Neuronal stem cell (in vitro differentiated cells): ENCODE measurements at regions not wholly inside any gene's neighbourhood (a gene's known extent, or its start where the extent isn't known, plus 50 kb on each side); places are given as distances from the start of the nearest gene placed in this dataset.

Experiments used
- DNase-seq: peaks from one replicate; pipeline ENCODE4 v3.0.0-alpha.2; 2013; ENCODE audit warnings: low spot score
- H2AFZ ChIP-seq: one replicate; pipeline ENCODE4 v1.6.1; 2013; ENCODE audit warnings: mild to moderate bottlenecking, low read length, inconsistent platforms
- H2AK5ac ChIP-seq: 2 replicates; pipeline ENCODE4 v1.6.1; 2013; ENCODE audit warnings: low read depth, mild to moderate bottlenecking, inconsistent platforms, low read length, moderate library complexity, mixed read lengths
- H2BK120ac ChIP-seq: 2 replicates; pipeline ENCODE4 v1.6.1; 2013; ENCODE audit warnings: low read depth, mild to moderate bottlenecking, inconsistent platforms, low read length, moderate library complexity, mixed read lengths
- H2BK12ac ChIP-seq: one replicate; pipeline ENCODE4 v1.6.1; 2013; ENCODE audit warnings: low read length, inconsistent platforms
- H2BK15ac ChIP-seq: 2 replicates; pipeline ENCODE4 v1.6.1; 2013; ENCODE audit warnings: mild to moderate bottlenecking, low read length, inconsistent platforms, mixed read lengths
- H2BK5ac ChIP-seq: one replicate; pipeline ENCODE4 v1.6.1; 2013; ENCODE audit warnings: inconsistent platforms, mild to moderate bottlenecking, low read length, moderate library complexity
- H3K14ac ChIP-seq: one replicate; pipeline ENCODE4 v1.6.1; 2013; ENCODE audit warnings: low read length, inconsistent platforms
- H3K18ac ChIP-seq: 2 replicates; pipeline ENCODE4 v1.6.1; 2013; ENCODE audit warnings: low read length, inconsistent platforms
- H3K23ac ChIP-seq: 2 replicates; pipeline ENCODE4 v1.6.1; 2013; ENCODE audit warnings: low read depth, mild to moderate bottlenecking, mixed read lengths, low read length, inconsistent platforms; ENCODE audit not compliant: poor library complexity
- H3K27ac ChIP-seq: replicated peaks from 3 replicates; pipeline ENCODE4 v1.5.1; 2013; ENCODE audit warnings: low read length, inconsistent platforms
- H3K27me3 ChIP-seq, 3 experiments: 2 replicates each; pipeline ENCODE4 v1.6.1; 2013; ENCODE audit warnings: low read length in 3 of 3, mild to moderate bottlenecking in 2 of 3, inconsistent platforms in 1 of 3, low read depth in 1 of 3, mixed read lengths in 1 of 3, moderate library complexity in 1 of 3; ENCODE audit not compliant: control insufficient read depth in 3 of 3, insufficient read depth in 3 of 3
- H3K36me3 ChIP-seq, 2 donors: replicated peaks in 1 of 2; 2 replicates each; pipeline ENCODE4 v1.6.1; 2013; ENCODE audit warnings: low read length in 2 of 2; ENCODE audit not compliant: control insufficient read depth in 2 of 2, insufficient read depth in 2 of 2
- H3K4ac ChIP-seq: 2 replicates; pipeline ENCODE4 v1.6.1; 2013; ENCODE audit warnings: inconsistent platforms, mild to moderate bottlenecking, low read length, moderate library complexity
- H3K4me1 ChIP-seq, 2 donors: 1 replicate in 1 of 2; 2 replicates in 1 of 2; pipeline ENCODE4 v1.6.1; 2013; ENCODE audit warnings: low read length in 2 of 2, low read depth in 1 of 2; ENCODE audit not compliant: control insufficient read depth in 2 of 2, insufficient read depth in 1 of 2
- H3K4me2 ChIP-seq: one replicate; pipeline ENCODE4 v1.6.1; 2013; ENCODE audit warnings: mild to moderate bottlenecking, low read length, inconsistent platforms; ENCODE audit not compliant: insufficient read depth, poor library complexity, severe bottlenecking
- H3K4me3 ChIP-seq, 2 donors: 2 replicates each; pipeline ENCODE4 v1.5.1; 2013; ENCODE audit warnings: low read length in 2 of 2, mild to moderate bottlenecking in 2 of 2, inconsistent platforms in 1 of 2, moderate library complexity in 1 of 2
- H3K79me1 ChIP-seq: one replicate; pipeline ENCODE4 v1.6.1; 2013; ENCODE audit warnings: low read depth, mild to moderate bottlenecking, inconsistent platforms, low read length, moderate library complexity
- H3K9ac ChIP-seq: one replicate; pipeline ENCODE4 v1.6.1; 2013; ENCODE audit warnings: mild to moderate bottlenecking, low read depth, low read length, inconsistent platforms; ENCODE audit not compliant: poor library complexity
- H3K9me3 ChIP-seq, 2 donors: replicated peaks in 1 of 2; 2 replicates each; pipeline versions ENCODE3 to v1.6.1; 2013; ENCODE audit warnings: low read length in 2 of 2, mild to moderate bottlenecking in 2 of 2, inconsistent platforms in 1 of 2, low read depth in 1 of 2, mixed read lengths in 1 of 2, moderate library complexity in 1 of 2; ENCODE audit not compliant: control insufficient read depth in 2 of 2, insufficient read depth in 1 of 2
- H4K8ac ChIP-seq: one replicate; pipeline ENCODE4 v1.6.1; 2013; ENCODE audit warnings: low read depth, mild to moderate bottlenecking, inconsistent platforms, low read length, moderate library complexity
- H4K91ac ChIP-seq: one replicate; pipeline ENCODE4 v1.6.1; 2013; ENCODE audit warnings: low read length, low read depth, mild to moderate bottlenecking, inconsistent platforms; ENCODE audit not compliant: poor library complexity
- WGBS, 2 donors: extraction: QIAGEN DNeasy Blood & Tissue Kit; methylation state at CpG; one replicate each; pipeline ENCODE4 v1.1.7; 2013; ENCODE audit warnings: missing lambda C conversion rate in 2 of 2, mixed read lengths in 1 of 2; ENCODE audit not compliant: insufficient read length in 2 of 2, insufficient replicate concordance in 1 of 2; ENCODE audit errors: extremely low coverage in 2 of 2; 5-methylcytosine and 5-hydroxymethylcytosine counted together

DNA sequence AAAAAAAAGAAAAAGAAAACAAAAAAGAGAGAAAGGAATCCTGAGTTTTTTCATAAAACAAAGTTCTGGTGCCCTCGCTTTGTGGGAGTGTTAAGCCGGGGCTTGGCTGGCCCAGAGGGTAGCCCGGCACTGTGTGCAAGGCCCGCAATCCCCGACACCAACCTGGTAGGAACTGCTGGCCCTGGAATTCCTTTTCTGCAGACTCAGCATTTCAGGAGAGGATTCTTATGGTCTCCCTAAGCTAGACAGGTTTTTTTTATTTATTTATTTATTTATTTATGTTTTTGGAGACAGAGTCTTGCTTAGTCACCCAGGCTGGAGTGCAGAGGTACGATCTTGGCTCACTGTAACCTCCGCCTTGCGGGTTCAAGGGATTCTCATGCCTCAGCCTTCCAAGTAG is 238.8 kb downstream of the PDCD6IP start:
- Histone ChIP-seq H3K27ac (no peak overlapping the region), H4K8ac (no peak overlapping the region), H3K9ac (no peak overlapping the region), H2AFZ (no peak overlapping the region), H3K4me3 (no peak overlapping the region), H3K14ac (no peak overlapping the region), H3K36me3 (no peaks in the 10 kb centered on the region), H2BK15ac (no peak overlapping the region), H3K4me1 (peaks cover 0 to 1% of the 10 kb centered on the region in 2 donors), H4K91ac (no peak overlapping the region), H3K18ac (no peak overlapping the region), H3K23ac (no peak overlapping the region), H3K79me1 (no peaks in the 10 kb centered on the region), H2BK5ac (no peak overlapping the region), H2BK12ac (no peak overlapping the region), H2BK120ac (no peak overlapping the region), H3K9me3 (peaks cover 0 to 1% of the 10 kb centered on the region in 2 donors), H3K27me3 (no peaks in the 10 kb centered on the region), H3K4ac (no peak overlapping the region), H3K4me2 (no peak overlapping the region), H2AK5ac (no peak overlapping the region)
- WGBS, 2 donors: no CpG with 5 or more reads among the region's 8 CpGs
- no peak for DNase-seq

DNA sequence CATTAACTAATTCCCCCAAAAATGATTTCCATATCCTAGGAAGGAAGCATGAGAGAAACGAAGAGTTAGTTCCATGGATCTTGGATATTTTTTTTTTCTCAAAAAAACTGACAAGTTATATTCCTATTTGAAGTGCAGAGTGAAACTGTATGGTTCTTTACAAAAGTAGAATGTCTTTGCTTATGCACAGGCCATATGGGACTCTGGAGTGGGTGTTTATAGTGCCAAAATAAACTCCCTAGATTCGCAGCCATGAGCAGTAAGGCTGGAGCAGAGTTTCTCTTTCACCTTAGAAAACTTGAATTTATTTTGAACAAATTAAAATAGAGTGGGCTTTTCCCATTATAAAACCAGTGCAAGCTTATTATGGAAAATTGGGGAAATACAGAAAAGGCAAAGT is 239.7 kb downstream of the PDCD6IP start:
- H2AK5ac ChIP-seq: no peak overlapping the region
- H3K4me1 ChIP-seq: peaks cover 0 to 1% of the 10 kb centered on the region in 2 donors
- H2BK12ac ChIP-seq: no peak overlapping the region
- no peak overlapping the region for H3K14ac ChIP-seq
- no peak overlapping the region for H2AFZ ChIP-seq
- DNase-seq: no peak
- peaks cover 0 to 1% of the 10 kb centered on the region in 2 donors for H3K9me3 ChIP-seq
- H2BK5ac ChIP-seq: no peak overlapping the region
- no peak overlapping the region for H2BK120ac ChIP-seq
- H3K79me1 ChIP-seq: no peaks in the 10 kb centered on the region
- H4K8ac ChIP-seq: no peak overlapping the region
- no peaks in the 10 kb centered on the region for H3K27me3 ChIP-seq
- H3K27ac ChIP-seq: no peak overlapping the region
- H3K4me3 ChIP-seq: no peak overlapping the region
- H3K23ac ChIP-seq: no peak overlapping the region
- H3K36me3 ChIP-seq: no peaks in the 10 kb centered on the region
- H4K91ac ChIP-seq: no peak overlapping the region
- no peak overlapping the region for H3K9ac ChIP-seq
- no peak overlapping the region for H2BK15ac ChIP-seq
- H3K4ac ChIP-seq: no peak overlapping the region
- H3K18ac ChIP-seq: no peak overlapping the region
- H3K4me2 ChIP-seq: no peak overlapping the region
- no CpG with 5 or more reads among the region's 2 CpGs for WGBS, 2 donors

DNA sequence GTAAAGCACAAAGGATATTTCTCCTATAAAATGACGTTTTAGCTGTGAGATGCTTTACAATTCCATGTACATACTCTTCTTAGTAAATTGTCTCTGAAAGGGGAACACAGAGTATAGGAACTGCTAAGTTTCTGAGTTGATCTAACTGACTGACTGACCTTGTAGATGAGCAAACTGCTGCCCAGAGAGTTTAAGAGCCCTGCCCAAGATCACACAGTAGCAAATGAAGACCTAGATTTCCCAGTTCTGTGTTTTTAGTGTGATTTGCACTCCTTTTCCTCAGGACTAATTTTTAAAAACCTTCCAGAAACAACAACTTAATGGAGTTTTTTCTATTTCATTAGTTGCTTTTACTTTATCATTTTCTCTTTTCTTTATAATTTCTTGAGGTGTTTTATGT is 247.7 kb downstream of the PDCD6IP start:
- H2AK5ac ChIP-seq: no peak overlapping the region
- no peak overlapping the region for H3K4ac ChIP-seq
- no peaks in the 10 kb centered on the region for H3K9me3 ChIP-seq
- H2BK120ac ChIP-seq: no peak overlapping the region
- H2BK5ac ChIP-seq: no peak overlapping the region
- no peak overlapping the region for H3K4me3 ChIP-seq
- H3K4me2 ChIP-seq: no peak overlapping the region
- no peak for DNase-seq
- no peak overlapping the region for H2BK15ac ChIP-seq
- H3K79me1 ChIP-seq: no peaks in the 10 kb centered on the region
- WGBS, 2 donors: no CpG with 5 or more reads among the region's 1 CpG
- H3K18ac ChIP-seq: no peak overlapping the region
- no peak overlapping the region for H2BK12ac ChIP-seq
- no peak overlapping the region for H3K14ac ChIP-seq
- no peak overlapping the region for H3K27ac ChIP-seq
- H2AFZ ChIP-seq: no peak overlapping the region
- H3K9ac ChIP-seq: no peak overlapping the region
- H3K36me3 ChIP-seq: no peaks in the 10 kb centered on the region
- no peaks in the 10 kb centered on the region for H3K4me1 ChIP-seq
- no peaks in the 10 kb centered on the region for H3K27me3 ChIP-seq
- H4K91ac ChIP-seq: no peak overlapping the region
- H3K23ac ChIP-seq: no peak overlapping the region
- no peak overlapping the region for H4K8ac ChIP-seq

DNA sequence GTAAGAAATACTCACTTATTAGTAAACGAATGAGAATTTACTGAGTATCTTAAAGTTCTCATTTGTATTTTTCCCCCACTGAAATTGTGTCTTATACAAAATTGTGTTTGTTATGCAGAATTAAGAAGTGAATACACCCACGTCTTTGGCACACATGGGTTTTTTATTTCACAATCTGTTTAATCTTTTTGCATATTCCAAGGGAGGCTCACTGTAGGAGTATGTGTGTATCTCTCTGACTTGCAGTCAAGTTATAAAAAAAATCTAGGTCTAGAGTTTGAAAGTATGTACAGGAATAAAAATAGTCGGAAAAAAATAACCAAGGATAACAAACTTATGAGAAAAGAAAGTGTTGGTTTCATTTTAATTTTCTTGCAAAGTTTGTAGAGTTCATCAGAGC is 255.2 kb downstream of the PDCD6IP start:
- Histone ChIP-seq H3K36me3 (no peaks in the 10 kb centered on the region), H2BK5ac (no peak overlapping the region), H3K9ac (no peak overlapping the region), H3K4ac (no peak overlapping the region), H4K8ac (no peak overlapping the region), H3K4me3 (no peak overlapping the region), H2BK12ac (no peak overlapping the region), H2BK15ac (no peak overlapping the region), H2AFZ (no peak overlapping the region), H3K14ac (no peak overlapping the region), H3K9me3 (no peaks in the 10 kb centered on the region), H2AK5ac (no peak overlapping the region), H3K23ac (no peak overlapping the region), H3K27ac (no peak overlapping the region), H3K4me1 (no peaks in the 10 kb centered on the region), H3K79me1 (no peaks in the 10 kb centered on the region), H3K18ac (no peak overlapping the region), H4K91ac (no peak overlapping the region), H3K4me2 (no peak overlapping the region), H3K27me3 (no peaks in the 10 kb centered on the region), H2BK120ac (no peak overlapping the region)
- no CpG with 5 or more reads among the region's 3 CpGs for WGBS, 2 donors
- DNase-seq: no peak
